ENCODE measurements at regions not wholly inside any gene's neighbourhood (a gene's known extent, or its start where the extent isn't known, plus 50 kb on each side); places are given as distances from the start of the nearest gene placed in this dataset.

DNA sequence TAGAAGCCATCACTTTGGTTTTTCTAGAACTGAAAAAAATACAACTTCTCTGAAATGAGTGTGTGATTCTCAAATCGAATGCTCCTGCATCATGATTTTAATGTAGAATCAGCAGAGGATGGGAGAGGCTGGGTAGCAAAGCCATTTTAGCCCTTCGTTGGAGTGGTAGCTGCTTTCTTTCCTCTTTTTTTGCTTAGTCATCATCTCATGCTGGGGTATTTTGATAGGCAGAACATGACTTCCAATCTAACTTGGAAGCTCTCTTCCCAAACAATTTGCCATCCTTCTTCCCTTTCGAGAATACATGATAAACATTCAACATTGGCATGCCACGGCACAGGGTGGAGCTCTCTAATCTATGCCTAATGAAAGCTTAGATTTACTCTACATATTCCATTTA, 311.2 kb upstream of the LRATD1 start:
- H3K27me3 ChIP-seq, result no peaks in the 10 kb centered on the region
- no peaks in the 10 kb centered on the region for H3K9me3 ChIP-seq
- no peak for DNase-seq
- H3K36me3 ChIP-seq (ENCODE audit: low read depth, missing control alignments), result no peaks in the 10 kb centered on the region
- no peaks in the 10 kb centered on the region for H3K4me1 ChIP-seq
- H3K4me3 ChIP-seq, result no peak overlapping the region
- WGBS, 2 donors, result 84 to 89% methylated on average over 4 of the region's 4 CpGs
- H3K27ac ChIP-seq, result no peak overlapping the region
- no peak for TF ChIP-seq POLR2A (IDR thresholded peaks at IDR 0.05)
- TF ChIP-seq, protein P1, sequence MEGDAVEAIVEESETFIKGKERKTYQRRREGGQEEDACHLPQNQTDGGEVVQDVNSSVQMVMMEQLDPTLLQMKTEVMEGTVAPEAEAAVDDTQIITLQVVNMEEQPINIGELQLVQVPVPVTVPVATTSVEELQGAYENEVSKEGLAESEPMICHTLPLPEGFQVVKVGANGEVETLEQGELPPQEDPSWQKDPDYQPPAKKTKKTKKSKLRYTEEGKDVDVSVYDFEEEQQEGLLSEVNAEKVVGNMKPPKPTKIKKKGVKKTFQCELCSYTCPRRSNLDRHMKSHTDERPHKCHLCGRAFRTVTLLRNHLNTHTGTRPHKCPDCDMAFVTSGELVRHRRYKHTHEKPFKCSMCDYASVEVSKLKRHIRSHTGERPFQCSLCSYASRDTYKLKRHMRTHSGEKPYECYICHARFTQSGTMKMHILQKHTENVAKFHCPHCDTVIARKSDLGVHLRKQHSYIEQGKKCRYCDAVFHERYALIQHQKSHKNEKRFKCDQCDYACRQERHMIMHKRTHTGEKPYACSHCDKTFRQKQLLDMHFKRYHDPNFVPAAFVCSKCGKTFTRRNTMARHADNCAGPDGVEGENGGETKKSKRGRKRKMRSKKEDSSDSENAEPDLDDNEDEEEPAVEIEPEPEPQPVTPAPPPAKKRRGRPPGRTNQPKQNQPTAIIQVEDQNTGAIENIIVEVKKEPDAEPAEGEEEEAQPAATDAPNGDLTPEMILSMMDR (IDR thresholded peaks at IDR 0.05), result no peak
- intact Hi-C loops (cut with DNase I; ENCODE audit: low total_unique reads), result no loop called here

DNA sequence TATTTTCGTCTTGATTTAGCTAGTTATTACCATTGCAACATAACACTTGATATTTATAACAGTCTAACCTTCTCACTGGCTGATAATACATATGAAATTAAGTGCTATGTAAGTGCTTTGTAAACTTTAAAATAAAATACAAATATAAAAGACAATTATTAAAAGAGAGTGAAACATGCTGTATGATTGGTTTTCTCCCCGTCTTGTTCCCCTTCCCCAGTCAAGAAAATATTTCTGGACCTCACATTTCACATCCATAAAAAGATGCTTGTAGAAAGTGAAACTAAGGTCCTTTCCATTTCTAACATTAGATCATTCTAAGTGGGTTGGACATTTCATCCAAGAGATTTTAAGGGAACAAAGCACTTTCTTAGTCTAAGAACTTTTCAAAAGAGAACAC, 310.2 kb upstream of the LRATD1 start:
- H3K4me3 ChIP-seq, result no peak overlapping the region
- H3K9me3 ChIP-seq, result no peaks in the 10 kb centered on the region
- WGBS, 2 donors, result 53 to 55% methylated on average over 2 of the region's 2 CpGs
- H3K36me3 ChIP-seq (ENCODE audit: low read depth, missing control alignments), result no peaks in the 10 kb centered on the region
- no peaks in the 10 kb centered on the region for H3K27me3 ChIP-seq
- H3K27ac ChIP-seq, result no peak overlapping the region
- H3K4me1 ChIP-seq, result no peaks in the 10 kb centered on the region
- TF ChIP-seq POLR2A (IDR thresholded peaks at IDR 0.05), result no peak
- TF ChIP-seq, protein P1 (IDR thresholded peaks at IDR 0.05), result no peak
- DNase-seq, result no peak
- intact Hi-C loops (cut with DNase I; ENCODE audit: low total_unique reads), result no loop called here

DNA sequence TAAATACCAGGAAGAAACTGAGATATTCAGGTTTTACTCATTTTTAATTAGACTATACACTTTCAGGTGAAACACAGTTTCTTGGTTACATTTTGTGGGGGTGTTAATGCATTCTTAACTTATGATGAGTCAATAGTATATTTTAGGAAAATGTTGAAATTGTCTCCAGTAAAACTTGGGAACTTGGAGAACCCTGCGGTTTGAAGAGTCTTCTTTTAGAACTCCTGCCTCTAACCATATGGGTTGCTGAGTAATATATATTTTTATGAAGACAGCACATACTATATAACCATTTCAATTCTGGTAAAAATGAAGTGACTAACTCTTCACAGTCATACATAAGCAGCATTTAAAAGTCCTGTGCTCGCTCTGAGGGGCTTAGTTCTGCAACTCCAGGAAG, 308.2 kb upstream of the LRATD1 start:
- 82 to 92% methylated on average over 2 of the region's 2 CpGs for WGBS, 2 donors
- Histone ChIP-seq H3K36me3 (ENCODE audit: low read depth, missing control alignments) (no peaks in the 10 kb centered on the region), H3K4me3 (no peak overlapping the region), H3K27me3 (no peaks in the 10 kb centered on the region), H3K4me1 (no peaks in the 10 kb centered on the region), H3K9me3 (no peaks in the 10 kb centered on the region), H3K27ac (no peak overlapping the region)
- intact Hi-C loops (cut with DNase I; ENCODE audit: low total_unique reads), result no loop called here
- no peak for DNase-seq
- TF ChIP-seq, protein P1 (IDR thresholded peaks at IDR 0.05), result no peak
- TF ChIP-seq POLR2A (IDR thresholded peaks at IDR 0.05), result no peak

DNA sequence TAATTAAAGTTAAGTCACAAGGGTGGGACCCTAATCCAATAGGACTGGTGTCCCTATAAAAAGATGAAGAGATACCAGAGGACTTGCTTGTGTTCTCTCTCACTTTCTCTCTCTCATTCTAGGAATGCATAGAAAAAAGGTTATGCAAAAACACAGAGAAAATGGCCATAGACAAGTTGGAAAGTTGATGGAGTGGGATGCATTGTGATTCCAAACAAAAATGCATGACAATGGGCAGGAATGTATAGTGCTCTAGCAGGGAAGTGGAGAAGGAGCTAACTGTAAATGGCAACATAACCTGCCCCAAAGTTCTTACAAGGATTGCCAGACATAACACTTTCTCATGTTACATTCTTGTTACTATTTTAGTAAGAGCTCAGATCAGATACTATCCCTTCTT, 301.6 kb upstream of the LRATD1 start:
- intact Hi-C loops (cut with DNase I; ENCODE audit: low total_unique reads), result no loop called here
- Histone ChIP-seq H3K4me1 (no peaks in the 10 kb centered on the region), H3K9me3 (no peaks in the 10 kb centered on the region), H3K27me3 (no peaks in the 10 kb centered on the region), H3K4me3 (no peak overlapping the region), H3K27ac (no peak overlapping the region), H3K36me3 (ENCODE audit: low read depth, missing control alignments) (no peaks in the 10 kb centered on the region)
- TF ChIP-seq, protein P1 (IDR thresholded peaks at IDR 0.05), result no peak
- no peak for TF ChIP-seq POLR2A (IDR thresholded peaks at IDR 0.05)
- no peak for DNase-seq

DNA sequence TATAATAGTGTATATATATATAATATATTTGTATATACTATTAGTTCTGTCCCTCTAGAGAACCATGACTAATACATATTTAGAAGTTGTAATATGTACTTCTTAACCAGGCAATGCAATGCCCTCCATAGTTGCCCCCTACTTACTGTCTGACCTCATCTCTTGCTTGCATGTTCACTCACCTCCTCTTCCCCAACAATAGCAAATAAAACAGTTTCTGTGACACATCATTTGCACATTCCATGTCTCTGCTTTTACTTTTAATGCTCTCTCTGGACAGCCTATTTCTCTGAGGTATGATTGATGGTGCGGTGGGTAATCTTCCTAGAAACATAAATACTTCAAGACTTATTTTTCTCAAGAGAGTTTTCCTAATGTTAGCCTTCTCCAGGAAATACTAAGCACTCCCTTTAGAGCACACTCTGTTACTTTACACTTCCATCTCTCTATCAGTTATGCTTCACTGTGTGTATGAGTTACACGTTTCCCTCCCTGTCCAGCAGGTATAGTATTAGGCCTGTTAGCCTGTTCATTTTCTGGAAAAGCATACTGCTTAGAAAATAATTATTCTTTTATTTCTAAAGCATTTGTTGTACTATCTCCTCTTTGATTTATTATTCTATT, 295.6 kb upstream of the LRATD1 start:
- H3K9me3 ChIP-seq, result no peaks in the 10 kb centered on the region
- no peak overlapping the region for H3K27ac ChIP-seq
- no peaks in the 10 kb centered on the region for H3K4me1 ChIP-seq
- H3K36me3 ChIP-seq (ENCODE audit: low read depth, missing control alignments), result no peaks in the 10 kb centered on the region
- no peak for TF ChIP-seq POLR2A (IDR thresholded peaks at IDR 0.05)
- TF ChIP-seq, protein P1 (IDR thresholded peaks at IDR 0.05), result no peak
- no peak for DNase-seq
- H3K4me3 ChIP-seq, result no peak overlapping the region
- H3K27me3 ChIP-seq, result no peaks in the 10 kb centered on the region
- intact Hi-C loops (cut with DNase I; ENCODE audit: low total_unique reads), result no loop called here
- WGBS, 2 donors, result 66% methylated on average over 2 of the region's 2 CpGs

Data from testis (tissue), 2 donors.